ENCODE measurements at regions not wholly inside any gene's neighbourhood (a gene's known extent, or its start where the extent isn't known, plus 50 kb on each side); places are given as distances from the start of the nearest gene placed in this dataset.

GRCh38 chr13:106155411-106155810 lies 380.1 kb downstream of the EFNB2 start:
- no peaks in the 10 kb centered on the region for H3K36me3 Mint-ChIP-seq (ENCODE audit: low read depth)
- no peaks in the 10 kb centered on the region for H3K36me3 ChIP-seq (ENCODE audit: control insufficient read depth, insufficient read depth, low read length)
- no peaks in the 10 kb centered on the region for H3K27me3 ChIP-seq (ENCODE audit: control insufficient read depth, insufficient read depth, low read length, poor library complexity, severe bottlenecking)
- H3K9me3 ChIP-seq (ENCODE audit: control insufficient read depth, low read length): no peaks in the 10 kb centered on the region
- H3K4me3 Mint-ChIP-seq: no peak overlapping the region
- WGBS, 2 experiments (ENCODE audit: insufficient coverage in 1 of 2, insufficient read length in 1 of 2): 97 to 100% methylated on average over 5 to 6 of the region's 6 CpGs
- H3K4me3 ChIP-seq (ENCODE audit: low read length): no peak overlapping the region
- DNase-seq: no peak
- peaks cover 4% of the 10 kb centered on the region for H3K27me3 Mint-ChIP-seq (ENCODE audit: insufficient read depth)
- H3K9me3 Mint-ChIP-seq: no peaks in the 10 kb centered on the region
- H3K4me1 ChIP-seq (ENCODE audit: control insufficient read depth, insufficient read depth, low read length): no peaks in the 10 kb centered on the region
- H3K4me1 Mint-ChIP-seq: peaks cover 10% of the 10 kb centered on the region
- H3K27ac ChIP-seq (ENCODE audit: low read depth, low read length): no peak overlapping the region
- no peak overlapping the region for H3K27ac Mint-ChIP-seq
- no peak for TF ChIP-seq CTCF (conservative IDR thresholded peaks at IDR 0.05)
- H3K9ac ChIP-seq (ENCODE audit: extremely low read depth, low read length, poor library complexity, severe bottlenecking): no peak overlapping the region

GRCh38 chr13:106153876-106154275 lies 381.6 kb downstream of the EFNB2 start:
- DNase-seq: no peak
- Histone ChIP-seq H3K4me1 (ENCODE audit: control insufficient read depth, insufficient read depth, low read length) (no peaks in the 10 kb centered on the region), H3K9ac (ENCODE audit: extremely low read depth, low read length, poor library complexity, severe bottlenecking) (no peak overlapping the region), H3K36me3 (ENCODE audit: control insufficient read depth, insufficient read depth, low read length) (no peaks in the 10 kb centered on the region), H3K27me3 (ENCODE audit: control insufficient read depth, insufficient read depth, low read length, poor library complexity, severe bottlenecking) (no peaks in the 10 kb centered on the region), H3K4me3 (ENCODE audit: low read length) (no peak overlapping the region), H3K9me3 (ENCODE audit: control insufficient read depth, low read length) (no peaks in the 10 kb centered on the region), H3K27ac (ENCODE audit: low read depth, low read length) (no peak overlapping the region)
- Mint-ChIP-seq H3K4me3 (no peak overlapping the region), H3K27ac (no peak overlapping the region), H3K4me1 (peaks cover 9% of the 10 kb centered on the region), H3K36me3 (ENCODE audit: low read depth) (no peaks in the 10 kb centered on the region), H3K27me3 (ENCODE audit: insufficient read depth) (peaks cover 2% of the 10 kb centered on the region), H3K9me3 (no peaks in the 10 kb centered on the region)
- no peak for TF ChIP-seq CTCF (conservative IDR thresholded peaks at IDR 0.05)
- 95% methylated on average over 1 of the region's 1 CpG; no CpG with 5 or more reads in 1 of the 2 experiments for WGBS, 2 experiments (ENCODE audit: insufficient coverage in 1 of 2, insufficient read length in 1 of 2)

GRCh38 chr13:106153041-106153440 lies 382.4 kb downstream of the EFNB2 start:
- Histone ChIP-seq H3K27me3 (ENCODE audit: control insufficient read depth, insufficient read depth, low read length, poor library complexity, severe bottlenecking) (no peaks in the 10 kb centered on the region), H3K9me3 (ENCODE audit: control insufficient read depth, low read length) (no peaks in the 10 kb centered on the region), H3K9ac (ENCODE audit: extremely low read depth, low read length, poor library complexity, severe bottlenecking) (no peak overlapping the region), H3K4me1 (ENCODE audit: control insufficient read depth, insufficient read depth, low read length) (no peaks in the 10 kb centered on the region), H3K4me3 (ENCODE audit: low read length) (no peak overlapping the region), H3K36me3 (ENCODE audit: control insufficient read depth, insufficient read depth, low read length) (no peaks in the 10 kb centered on the region), H3K27ac (ENCODE audit: low read depth, low read length) (no peak overlapping the region)
- no peak for DNase-seq
- H3K4me1 Mint-ChIP-seq: peaks cover 9% of the 10 kb centered on the region
- peaks cover 2% of the 10 kb centered on the region for H3K27me3 Mint-ChIP-seq (ENCODE audit: insufficient read depth)
- no peak overlapping the region for H3K4me3 Mint-ChIP-seq
- TF ChIP-seq CTCF (conservative IDR thresholded peaks at IDR 0.05): no peak
- no peak overlapping the region for H3K27ac Mint-ChIP-seq
- no peaks in the 10 kb centered on the region for H3K36me3 Mint-ChIP-seq (ENCODE audit: low read depth)
- no peaks in the 10 kb centered on the region for H3K9me3 Mint-ChIP-seq
- 94 to 96% methylated on average over 5 to 9 of the region's 9 CpGs for WGBS, 2 experiments (ENCODE audit: insufficient coverage in 1 of 2, insufficient read length in 1 of 2)

All from endodermal cell (in vitro differentiated cells).